GM19328 (cell line): ENCODE measurements at regions not wholly inside any gene's neighbourhood (a gene's known extent, or its start where the extent isn't known, plus 50 kb on each side); places are given as distances from the start of the nearest gene placed in this dataset.
"Not testable (repeated sequence)": the region's sequence is repeated elsewhere in the genome, so short reads cannot be mapped to it uniquely, and the experiment has no call there.

Experiments
- ATAC-seq: cut with Tn5 transposase; IDR thresholded peaks from one replicate; pipeline ENCODE4 v1.9.1; 2021; ENCODE audit warnings: mild to moderate bottlenecking, moderate library complexity; ENCODE audit not compliant: unreplicated experiment

GRCh38 chr5:145395151-145395550, 440.0 kb downstream of the PRELID2 start:
- ATAC-seq, result not testable (repeated sequence)

GRCh38 chr5:145393426-145393825, 441.7 kb downstream of the PRELID2 start:
- no peak for ATAC-seq

GRCh38 chr5:145389047-145389446, 446.1 kb downstream of the PRELID2 start:
- no peak for ATAC-seq

- no peak for ATAC-seq
Measured at GRCh38 chr5:145385276-145385675, 449.9 kb downstream of the PRELID2 start.

GRCh38 chr5:145378226-145378625, 456.9 kb downstream of the PRELID2 start:
- no peak for ATAC-seq

- ATAC-seq, result no peak
Measured at GRCh38 chr5:145375521-145375920, 459.6 kb downstream of the PRELID2 start.

GRCh38 chr5:145365464-145365863, 469.7 kb downstream of the PRELID2 start:
- ATAC-seq, result no peak

GRCh38 chr5:145362266-145362665, 472.9 kb downstream of the PRELID2 start:
- no peak for ATAC-seq

GRCh38 chr5:145360936-145361335, 474.2 kb downstream of the PRELID2 start:
- no peak for ATAC-seq

- ATAC-seq, result no peak
Measured at GRCh38 chr5:145350513-145350912, 484.6 kb downstream of the PRELID2 start.

GRCh38 chr5:145347026-145347616, 488.0 kb downstream of the PRELID2 start:
- ATAC-seq, result no peak

GRCh38 chr5:145345511-145346287, 489.4 kb downstream of the PRELID2 start:
- no peak for ATAC-seq

GRCh38 chr5:145341842-145342241, 493.3 kb downstream of the PRELID2 start:
- ATAC-seq, result no peak

- ATAC-seq, result no peak
Measured at GRCh38 chr5:145340099-145340498, 495.0 kb downstream of the PRELID2 start.

GRCh38 chr5:145324767-145325479, 510.2 kb downstream of the PRELID2 start:
- no peak for ATAC-seq

- no peak for ATAC-seq
Measured at GRCh38 chr5:145324101-145324500, 511.0 kb downstream of the PRELID2 start.

GRCh38 chr5:145316282-145316681, 518.9 kb downstream of the PRELID2 start:
- ATAC-seq, result peak; percentile 52

GRCh38 chr5:145307866-145308382, 527.2 kb downstream of the PRELID2 start:
- no peak for ATAC-seq

GRCh38 chr5:145295236-145295835, 539.8 kb downstream of the PRELID2 start:
- no peak for ATAC-seq

- ATAC-seq, result no peak
Measured at GRCh38 chr5:145294331-145294730, 540.8 kb downstream of the PRELID2 start.

- ATAC-seq, result no peak
Measured at GRCh38 chr5:145293716-145294115, 541.4 kb downstream of the PRELID2 start.
